NCI-H446 treated with DMSO at 0.1 percent for 48 hours (cell line): ENCODE measurements at regions not wholly inside any gene's neighbourhood (a gene's known extent, or its start where the extent isn't known, plus 50 kb on each side); places are given as distances from the start of the nearest gene placed in this dataset.
"Not testable (repeated sequence)": the region's sequence is repeated elsewhere in the genome, so short reads cannot be mapped to it uniquely, and the experiment has no call there.

ENCODE experiments used
- DNase-seq: peaks from one replicate; lab custom pipeline; 2025; lab: John Stamatoyannopoulos, UW

- DNase-seq = no peak
Measured at GRCh38 chr11:22567759-22568158, 57.9 kb downstream of the FANCF start.

GRCh38 chr11:22566293-22566692 lies 59.3 kb downstream of the FANCF start:
- no peak for DNase-seq

GRCh38 chr11:22561283-22561682 lies 64.3 kb downstream of the FANCF start:
- DNase-seq = no peak

- DNase-seq = peak; percentile 66
Measured at GRCh38 chr11:22559416-22559815, 66.2 kb downstream of the FANCF start.

- DNase-seq = peak; percentile 97
Measured at GRCh38 chr11:22558664-22559063, 67.0 kb downstream of the FANCF start.

GRCh38 chr11:22556381-22556780 lies 69.2 kb downstream of the FANCF start:
- no peak for DNase-seq

- DNase-seq = no peak
Measured at GRCh38 chr11:22555881-22556280, 69.7 kb downstream of the FANCF start.

GRCh38 chr11:22554221-22554620 lies 71.4 kb downstream of the FANCF start:
- no peak for DNase-seq

GRCh38 chr11:22552885-22553284 lies 72.7 kb downstream of the FANCF start:
- DNase-seq = no peak

GRCh38 chr11:22546746-22547145 lies 78.9 kb downstream of the FANCF start:
- no peak for DNase-seq

- peak; percentile 85 for DNase-seq
Measured at GRCh38 chr11:22543261-22543660, 82.4 kb downstream of the FANCF start.

- peak; percentile 98 for DNase-seq
Measured at GRCh38 chr11:22539821-22540256, 85.8 kb downstream of the FANCF start.

- no peak for DNase-seq
Measured at GRCh38 chr11:22536071-22536470, 89.6 kb downstream of the FANCF start.

GRCh38 chr11:22528612-22529429 lies 96.8 kb downstream of the FANCF start:
- not testable (repeated sequence) for DNase-seq

- DNase-seq = no peak
Measured at GRCh38 chr11:22522225-22522624, 103.4 kb downstream of the FANCF start.

GRCh38 chr11:22521226-22521625 lies 104.4 kb downstream of the FANCF start:
- DNase-seq = peak; percentile 92

- DNase-seq = peak; percentile 89
Measured at GRCh38 chr11:22520521-22520920, 105.1 kb downstream of the FANCF start.

- not testable (repeated sequence) for DNase-seq
Measured at GRCh38 chr11:22518344-22518743, 107.3 kb downstream of the FANCF start.

GRCh38 chr11:22516111-22516510 lies 109.5 kb downstream of the FANCF start:
- DNase-seq = no peak

GRCh38 chr11:22512457-22512856 lies 113.2 kb downstream of the FANCF start:
- DNase-seq = peak; percentile 96

GRCh38 chr11:22510741-22511140 lies 114.9 kb downstream of the FANCF start:
- peak; percentile 87 for DNase-seq

GRCh38 chr11:22510010-22510409 lies 115.6 kb downstream of the FANCF start:
- DNase-seq = peak; percentile 63

GRCh38 chr11:22508665-22509064 lies 117.0 kb downstream of the FANCF start:
- DNase-seq = peak; percentile 92

- no peak for DNase-seq
Measured at GRCh38 chr11:22497474-22497873, 128.1 kb downstream of the FANCF start.
